ENCODE measurements at regions not wholly inside any gene's neighbourhood (a gene's known extent, or its start where the extent isn't known, plus 50 kb on each side); places are given as distances from the start of the nearest gene placed in this dataset.

DNA sequence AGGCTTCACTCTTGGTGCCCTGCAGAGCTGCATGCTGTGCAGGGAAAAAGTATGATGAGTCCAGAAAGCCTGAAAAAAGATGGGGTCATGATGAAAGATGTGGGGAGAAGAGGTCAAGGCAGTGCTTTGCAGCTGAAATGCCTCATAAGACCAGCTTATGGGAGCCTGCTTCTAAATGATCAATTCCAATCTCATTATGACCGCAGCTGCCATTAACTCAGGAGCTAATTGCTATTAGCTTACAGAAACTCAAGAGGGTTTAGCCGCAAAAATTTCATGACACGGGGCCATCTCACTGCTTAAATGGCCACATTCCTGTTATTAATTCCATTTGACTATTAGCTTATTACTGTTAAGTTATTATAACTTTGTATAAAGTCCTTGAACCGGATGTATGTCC, 502.9 kb upstream of the ZMIZ1 start:
- TF ChIP-seq EZH2 (IDR thresholded peaks at IDR 0.05; ENCODE audit: borderline replicate concordance, low read depth, low read length, poor library complexity, severe bottlenecking) = no peak
- TF ChIP-seq, protein P1, sequence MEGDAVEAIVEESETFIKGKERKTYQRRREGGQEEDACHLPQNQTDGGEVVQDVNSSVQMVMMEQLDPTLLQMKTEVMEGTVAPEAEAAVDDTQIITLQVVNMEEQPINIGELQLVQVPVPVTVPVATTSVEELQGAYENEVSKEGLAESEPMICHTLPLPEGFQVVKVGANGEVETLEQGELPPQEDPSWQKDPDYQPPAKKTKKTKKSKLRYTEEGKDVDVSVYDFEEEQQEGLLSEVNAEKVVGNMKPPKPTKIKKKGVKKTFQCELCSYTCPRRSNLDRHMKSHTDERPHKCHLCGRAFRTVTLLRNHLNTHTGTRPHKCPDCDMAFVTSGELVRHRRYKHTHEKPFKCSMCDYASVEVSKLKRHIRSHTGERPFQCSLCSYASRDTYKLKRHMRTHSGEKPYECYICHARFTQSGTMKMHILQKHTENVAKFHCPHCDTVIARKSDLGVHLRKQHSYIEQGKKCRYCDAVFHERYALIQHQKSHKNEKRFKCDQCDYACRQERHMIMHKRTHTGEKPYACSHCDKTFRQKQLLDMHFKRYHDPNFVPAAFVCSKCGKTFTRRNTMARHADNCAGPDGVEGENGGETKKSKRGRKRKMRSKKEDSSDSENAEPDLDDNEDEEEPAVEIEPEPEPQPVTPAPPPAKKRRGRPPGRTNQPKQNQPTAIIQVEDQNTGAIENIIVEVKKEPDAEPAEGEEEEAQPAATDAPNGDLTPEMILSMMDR (conservative IDR thresholded peaks at IDR 0.05; ENCODE audit: low read depth, low read length) = no peak
